Hepatocyte (in vitro differentiated cells): ENCODE measurements at regions not wholly inside any gene's neighbourhood (a gene's known extent, or its start where the extent isn't known, plus 50 kb on each side); places are given as distances from the start of the nearest gene placed in this dataset.
A peak's percentile ranks its signal among the peaks of the same experiment; 100 is the strongest.

ENCODE experiments used
- DNase-seq: peaks from one replicate; pipeline ENCODE4 v3.0.0-alpha.2; 2016; ENCODE audit warnings: low spot score
- H2AFZ ChIP-seq: fragments of 200-600 bp; sonication (generic); 2 replicates; pipeline ENCODE4 v1.6.0; 2016; ENCODE audit warnings: antibody characterized with exemption, mild to moderate bottlenecking
- H3K27ac ChIP-seq: fragments of 200-600 bp; sonication (generic); 2 replicates; pipeline ENCODE4 v1.5.1; 2016; ENCODE audit warnings: mild to moderate bottlenecking
- H3K27me3 ChIP-seq: fragments of 200-600 bp; sonication (generic); 2 replicates; pipeline ENCODE4 v1.6.1; 2016
- H3K36me3 ChIP-seq: fragments of 200-600 bp; sonication (generic); replicated peaks from 2 replicates; pipeline ENCODE4 v1.5.1; 2016; ENCODE audit warnings: low read depth; ENCODE audit not compliant: insufficient read depth
- H3K4me1 ChIP-seq: fragments of 200-600 bp; sonication (generic); 2 replicates; pipeline ENCODE4 v1.5.1; 2016; ENCODE audit warnings: mild to moderate bottlenecking, moderate library complexity; ENCODE audit not compliant: insufficient read depth
- H3K4me2 ChIP-seq: fragments of 200-600 bp; sonication (generic); 2 replicates; pipeline ENCODE4 v1.6.0; 2016
- H3K4me3 ChIP-seq: fragments of 200-600 bp; sonication (generic); 2 replicates; pipeline ENCODE4 v1.5.1; 2016; ENCODE audit warnings: mild to moderate bottlenecking
- H3K79me2 ChIP-seq: fragments of 200-600 bp; sonication (generic); 2 replicates; pipeline ENCODE4 v1.6.0; 2017; ENCODE audit warnings: mild to moderate bottlenecking
- H3K9me2 ChIP-seq: fragments of 200-600 bp; sonication (generic); replicated peaks from 2 replicates; pipeline ENCODE4 v1.6.0; 2017; ENCODE audit warnings: mild to moderate bottlenecking; ENCODE audit not compliant: insufficient read depth
- H3K9me3 ChIP-seq: fragments of 200-600 bp; sonication (generic); 2 replicates; pipeline ENCODE4 v1.5.1; 2016; ENCODE audit warnings: low read depth, mild to moderate bottlenecking
- H4K20me1 ChIP-seq: fragments of 200-600 bp; sonication (generic); 2 replicates; pipeline ENCODE4 v1.6.0; 2016; ENCODE audit warnings: mild to moderate bottlenecking; ENCODE audit not compliant: insufficient read depth, poor library complexity, severe bottlenecking
- EZH2 ChIP-seq: fragments of 200-600 bp; sonication (generic); IDR thresholded peaks from 2 replicates; pipeline ENCODE4 v1.6.1; 2016; ENCODE audit warnings: antibody characterized with exemption, mild to moderate bottlenecking, borderline replicate concordance
- EZH2phosphoT487 ChIP-seq: fragments of 200-600 bp; sonication (generic); IDR thresholded peaks from one replicate; pipeline ENCODE4 v1.6.1; 2018; ENCODE audit warnings: antibody characterized with exemption, mild to moderate bottlenecking, low read depth, moderate library complexity; ENCODE audit not compliant: unreplicated experiment, severe bottlenecking
- WGBS: methylation state at CpG from one replicate; pipeline ENCODE4 v1.1.6; 2016; ENCODE audit warnings: low lambda C conversion rate; ENCODE audit errors: missing lambda C conversion rate; 5-methylcytosine and 5-hydroxymethylcytosine counted together
- TF ChIP-seq, protein P1 (sequence below): fragments of 200-600 bp; sonication (generic); IDR thresholded peaks from 2 replicates; pipeline ENCODE4 v1.5.1; 2016; ENCODE audit warnings: antibody characterized with exemption, mild to moderate bottlenecking; ENCODE audit not compliant: poor library complexity

GRCh38 chr3:26050776-26051175, 260.9 kb downstream of the OXSM start:
- WGBS, result 43% methylated on average over 1 of the region's 1 CpG

GRCh38 chr3:26058901-26059321, 269.0 kb downstream of the OXSM start:
- Histone ChIP-seq H3K4me3 (no peak overlapping the region), H3K79me2 (no peaks in the 10 kb centered on the region), H4K20me1 (no peaks in the 10 kb centered on the region), H3K27me3 (no peaks in the 10 kb centered on the region), H2AFZ (no peak overlapping the region), H3K27ac (peak overlapping the region; percentile 2), H3K4me2 (peak overlapping the region; percentile 24), H3K9me2 (no peaks in the 10 kb centered on the region), H3K9me3 (no peaks in the 10 kb centered on the region), H3K36me3 (no peaks in the 10 kb centered on the region), H3K4me1 (peaks cover 7% of the 10 kb centered on the region)
- TF ChIP-seq EZH2phosphoT487 (no peak), EZH2 (no peak)
- TF ChIP-seq, protein P1, sequence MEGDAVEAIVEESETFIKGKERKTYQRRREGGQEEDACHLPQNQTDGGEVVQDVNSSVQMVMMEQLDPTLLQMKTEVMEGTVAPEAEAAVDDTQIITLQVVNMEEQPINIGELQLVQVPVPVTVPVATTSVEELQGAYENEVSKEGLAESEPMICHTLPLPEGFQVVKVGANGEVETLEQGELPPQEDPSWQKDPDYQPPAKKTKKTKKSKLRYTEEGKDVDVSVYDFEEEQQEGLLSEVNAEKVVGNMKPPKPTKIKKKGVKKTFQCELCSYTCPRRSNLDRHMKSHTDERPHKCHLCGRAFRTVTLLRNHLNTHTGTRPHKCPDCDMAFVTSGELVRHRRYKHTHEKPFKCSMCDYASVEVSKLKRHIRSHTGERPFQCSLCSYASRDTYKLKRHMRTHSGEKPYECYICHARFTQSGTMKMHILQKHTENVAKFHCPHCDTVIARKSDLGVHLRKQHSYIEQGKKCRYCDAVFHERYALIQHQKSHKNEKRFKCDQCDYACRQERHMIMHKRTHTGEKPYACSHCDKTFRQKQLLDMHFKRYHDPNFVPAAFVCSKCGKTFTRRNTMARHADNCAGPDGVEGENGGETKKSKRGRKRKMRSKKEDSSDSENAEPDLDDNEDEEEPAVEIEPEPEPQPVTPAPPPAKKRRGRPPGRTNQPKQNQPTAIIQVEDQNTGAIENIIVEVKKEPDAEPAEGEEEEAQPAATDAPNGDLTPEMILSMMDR, result no peak
- WGBS, result 61% methylated on average over 4 of the region's 4 CpGs
- DNase-seq, result peak; percentile 8

More at GRCh38 chr3:26050776-26051175, 260.9 kb downstream of the OXSM start:
- Histone ChIP-seq H3K27ac (no peak overlapping the region), H3K36me3 (no peaks in the 10 kb centered on the region), H3K4me2 (no peak overlapping the region), H3K79me2 (no peaks in the 10 kb centered on the region), H3K4me3 (no peak overlapping the region), H3K9me2 (no peaks in the 10 kb centered on the region), H2AFZ (no peak overlapping the region), H3K4me1 (no peaks in the 10 kb centered on the region), H3K9me3 (no peaks in the 10 kb centered on the region), H3K27me3 (no peaks in the 10 kb centered on the region), H4K20me1 (no peaks in the 10 kb centered on the region)
- TF ChIP-seq, protein P1, result no peak
- TF ChIP-seq EZH2 (no peak), EZH2phosphoT487 (no peak)
- no peak for DNase-seq

DNA sequence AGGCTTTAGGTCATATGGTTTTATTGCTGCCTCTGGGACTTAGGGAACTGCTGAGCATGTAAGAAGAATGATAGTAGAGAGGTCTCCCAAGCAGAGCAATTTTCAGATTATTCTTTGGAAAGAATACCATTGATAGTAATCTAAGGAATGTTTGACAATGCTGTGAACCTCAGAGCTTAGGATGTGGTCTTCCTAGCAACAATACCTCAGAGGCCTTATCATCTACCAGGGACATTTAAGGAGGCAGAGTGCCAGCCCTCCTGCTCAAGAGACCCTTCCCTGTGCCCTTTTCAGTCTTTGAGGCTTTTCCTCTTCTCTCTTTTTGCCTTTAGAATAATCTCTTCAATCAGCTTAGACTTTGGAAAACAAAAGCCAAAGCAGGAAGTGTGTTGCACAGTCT, 272.1 kb downstream of the OXSM start:
- Histone ChIP-seq H3K79me2 (no peaks in the 10 kb centered on the region), H3K4me2 (no peak overlapping the region), H3K4me1 (peaks cover 7% of the 10 kb centered on the region), H3K27ac (no peak overlapping the region), H3K4me3 (no peak overlapping the region), H3K9me3 (no peaks in the 10 kb centered on the region), H4K20me1 (no peaks in the 10 kb centered on the region), H2AFZ (no peak overlapping the region), H3K9me2 (no peaks in the 10 kb centered on the region), H3K36me3 (no peaks in the 10 kb centered on the region), H3K27me3 (no peaks in the 10 kb centered on the region)
- TF ChIP-seq EZH2phosphoT487, result no peak
- no peak for DNase-seq

DNA sequence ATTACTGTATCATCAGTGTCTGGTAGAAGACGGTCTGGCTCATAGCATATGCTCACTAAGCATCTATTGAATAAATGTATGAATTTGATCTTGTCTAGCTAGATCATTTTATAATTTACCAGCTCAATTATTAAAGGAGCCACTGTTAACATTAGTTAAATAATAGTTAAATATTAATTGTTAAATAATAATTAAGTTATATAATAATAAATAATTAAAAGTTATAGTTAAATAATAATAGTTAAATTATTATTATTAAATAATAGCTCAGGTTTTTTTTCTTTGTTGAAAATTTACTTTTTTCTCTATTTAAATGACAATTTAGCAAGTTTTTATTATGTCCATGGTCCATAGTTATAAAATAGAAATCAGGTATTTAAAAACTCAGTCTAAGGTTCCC, 274.4 kb downstream of the OXSM start:
- no peak for DNase-seq
- H3K9me3 ChIP-seq, result no peaks in the 10 kb centered on the region
- no peaks in the 10 kb centered on the region for H3K4me1 ChIP-seq
- no peaks in the 10 kb centered on the region for H3K36me3 ChIP-seq
- no peaks in the 10 kb centered on the region for H4K20me1 ChIP-seq
- H3K27ac ChIP-seq, result no peak overlapping the region
- no peaks in the 10 kb centered on the region for H3K9me2 ChIP-seq
- no peak overlapping the region for H3K4me2 ChIP-seq
- H3K79me2 ChIP-seq, result no peaks in the 10 kb centered on the region
- no peak overlapping the region for H2AFZ ChIP-seq
- TF ChIP-seq, protein P1, result no peak
- TF ChIP-seq EZH2 (no peak), EZH2phosphoT487 (no peak)
- WGBS, result 92% methylated on average over 1 of the region's 1 CpG
- no peaks in the 10 kb centered on the region for H3K27me3 ChIP-seq
- no peak overlapping the region for H3K4me3 ChIP-seq
